ENCODE measurements at regions not wholly inside any gene's neighbourhood (a gene's known extent, or its start where the extent isn't known, plus 50 kb on each side); places are given as distances from the start of the nearest gene placed in this dataset.

DNA sequence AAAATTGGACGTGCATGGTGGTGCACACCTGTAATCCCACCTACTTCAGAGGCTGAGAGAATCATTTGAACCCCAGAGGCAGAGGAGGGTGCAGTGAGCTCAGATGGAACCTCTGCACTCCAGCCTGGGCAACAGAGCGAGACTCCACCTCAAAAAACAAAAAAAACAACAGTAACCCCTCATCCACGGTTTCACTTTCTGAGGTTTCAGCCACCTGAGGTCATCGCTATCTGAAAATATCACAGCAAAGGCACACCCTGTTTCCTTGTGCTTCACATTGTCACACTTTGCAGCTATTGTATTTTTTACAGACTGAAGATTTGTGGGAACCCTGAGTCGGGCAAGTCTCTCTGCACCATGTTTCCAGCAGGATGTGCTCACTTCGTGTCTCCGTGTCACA, 54.1 kb upstream of the FOXQ1 start:
- H3K9ac ChIP-seq (ENCODE audit: low read depth, low read length) = no peak overlapping the region
- no peaks in the 10 kb centered on the region for H3K36me3 ChIP-seq (ENCODE audit: insufficient read depth, low read depth, low read length)
- no peaks in the 10 kb centered on the region for H3K27me3 ChIP-seq (ENCODE audit: insufficient read depth, low read length)
- H3K4me3 ChIP-seq (ENCODE audit: low read length) = no peak overlapping the region
- no peaks in the 10 kb centered on the region for H3K9me3 ChIP-seq (ENCODE audit: insufficient read depth, low read depth, low read length)
- H3K27ac ChIP-seq (ENCODE audit: low read length) = no peak overlapping the region
- no peaks in the 10 kb centered on the region for H3K4me1 ChIP-seq (ENCODE audit: insufficient read depth, low read length)

DNA sequence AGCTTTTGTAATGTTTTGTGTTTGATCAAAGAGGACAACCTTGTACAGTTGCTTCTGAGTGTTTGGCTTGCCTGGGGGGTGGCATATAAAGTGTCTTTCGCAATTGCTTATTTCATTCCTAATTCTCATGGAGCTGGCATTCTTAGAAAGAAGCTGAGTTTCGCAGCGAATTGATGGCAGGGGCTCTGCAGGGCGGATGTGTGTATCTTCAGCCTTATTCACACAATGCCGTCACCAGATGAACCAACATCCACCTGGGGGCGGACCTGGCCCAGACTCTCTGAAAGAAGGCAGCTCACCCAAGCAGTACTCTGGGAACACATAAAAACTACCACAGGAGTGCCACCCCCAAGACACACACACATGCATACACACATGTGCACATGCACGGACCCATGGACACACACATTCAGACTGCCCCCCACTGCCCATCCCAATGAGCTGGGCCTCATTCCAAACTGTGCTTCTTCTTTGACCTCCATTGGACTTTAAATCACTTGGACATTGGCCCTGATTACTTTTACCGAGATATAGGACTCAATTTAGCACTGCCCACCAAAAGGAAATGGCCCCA, 55.4 kb upstream of the FOXQ1 start:
- Histone ChIP-seq H3K4me3 (ENCODE audit: low read length) (no peak overlapping the region), H3K4me1 (ENCODE audit: insufficient read depth, low read length) (no peaks in the 10 kb centered on the region)

GRCh38 chr6:1255636-1256365, 56.1 kb upstream of the FOXQ1 start:
- Histone ChIP-seq H3K4me3 (ENCODE audit: low read length) (no peak overlapping the region), H3K27ac (ENCODE audit: low read length) (no peak overlapping the region), H3K36me3 (ENCODE audit: insufficient read depth, low read depth, low read length) (no peaks in the 10 kb centered on the region), H3K27me3 (ENCODE audit: insufficient read depth, low read length) (no peaks in the 10 kb centered on the region), H3K4me1 (ENCODE audit: insufficient read depth, low read length) (no peaks in the 10 kb centered on the region), H3K9ac (ENCODE audit: low read depth, low read length) (no peak overlapping the region), H3K9me3 (ENCODE audit: insufficient read depth, low read depth, low read length) (no peaks in the 10 kb centered on the region)

More for the DNA sequence above, 55.4 kb upstream of the FOXQ1 start:
- Histone ChIP-seq H3K36me3 (ENCODE audit: insufficient read depth, low read depth, low read length) (no peaks in the 10 kb centered on the region), H3K27me3 (ENCODE audit: insufficient read depth, low read length) (no peaks in the 10 kb centered on the region), H3K27ac (ENCODE audit: low read length) (no peak overlapping the region), H3K9me3 (ENCODE audit: insufficient read depth, low read depth, low read length) (no peaks in the 10 kb centered on the region), H3K9ac (ENCODE audit: low read depth, low read length) (no peak overlapping the region)

- Histone ChIP-seq H3K4me3 (ENCODE audit: low read length) (no peak overlapping the region), H3K27me3 (ENCODE audit: insufficient read depth, low read length) (no peaks in the 10 kb centered on the region; the same call in 1 of the 2 replicates), H3K9me3 (ENCODE audit: insufficient read depth, low read depth, low read length) (no peaks in the 10 kb centered on the region), H3K36me3 (ENCODE audit: insufficient read depth, low read depth, low read length) (no peaks in the 10 kb centered on the region), H3K9ac (ENCODE audit: low read depth, low read length) (no peak overlapping the region), H3K27ac (ENCODE audit: low read length) (no peak overlapping the region), H3K4me1 (ENCODE audit: insufficient read depth, low read length) (no peaks in the 10 kb centered on the region)
These were observed 57.6 kb upstream of the FOXQ1 start for GRCh38 chr6:1254326-1254725.

DNA sequence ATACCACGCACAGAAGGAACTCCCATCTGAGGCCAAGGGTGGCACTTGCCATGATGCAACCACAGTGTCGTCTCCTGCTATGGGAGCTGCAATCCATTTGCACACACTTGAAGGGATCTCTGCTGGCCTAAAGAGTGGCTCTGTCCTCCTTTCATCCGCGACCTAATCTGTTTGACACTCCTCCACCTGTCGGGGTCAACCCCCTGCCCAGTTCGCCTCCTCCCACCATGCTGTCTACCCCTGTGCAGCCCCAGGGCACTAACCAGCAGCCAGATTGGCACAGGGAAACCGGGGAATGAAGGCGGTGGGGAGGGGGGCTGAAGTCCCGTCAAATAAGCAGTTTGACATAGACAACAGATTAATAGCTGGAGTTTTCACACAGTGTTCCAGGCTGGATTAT, 58.1 kb upstream of the FOXQ1 start:
- H3K9ac ChIP-seq (ENCODE audit: low read depth, low read length) = no peak overlapping the region
- no peak overlapping the region for H3K4me3 ChIP-seq (ENCODE audit: low read length)
- H3K36me3 ChIP-seq (ENCODE audit: insufficient read depth, low read depth, low read length) = no peaks in the 10 kb centered on the region
- H3K27ac ChIP-seq (ENCODE audit: low read length) = no peak overlapping the region
- no peaks in the 10 kb centered on the region for H3K9me3 ChIP-seq (ENCODE audit: insufficient read depth, low read depth, low read length)
- no peaks in the 10 kb centered on the region; the same call in 1 of the 2 replicates for H3K27me3 ChIP-seq (ENCODE audit: insufficient read depth, low read length)
- H3K4me1 ChIP-seq (ENCODE audit: insufficient read depth, low read length) = no peaks in the 10 kb centered on the region

- no peaks in the 10 kb centered on the region for H3K36me3 ChIP-seq (ENCODE audit: insufficient read depth, low read depth, low read length)
- H3K27me3 ChIP-seq (ENCODE audit: insufficient read depth, low read length) = no peaks in the 10 kb centered on the region; the same call in 1 of the 2 replicates
- H3K4me1 ChIP-seq (ENCODE audit: insufficient read depth, low read length) = no peaks in the 10 kb centered on the region
- no peaks in the 10 kb centered on the region for H3K9me3 ChIP-seq (ENCODE audit: insufficient read depth, low read depth, low read length)
- no peak overlapping the region for H3K27ac ChIP-seq (ENCODE audit: low read length)
- H3K9ac ChIP-seq (ENCODE audit: low read depth, low read length) = no peak overlapping the region
- no peak overlapping the region for H3K4me3 ChIP-seq (ENCODE audit: low read length)
These were observed 60.4 kb upstream of the FOXQ1 start for GRCh38 chr6:1251198-1252155.

DNA sequence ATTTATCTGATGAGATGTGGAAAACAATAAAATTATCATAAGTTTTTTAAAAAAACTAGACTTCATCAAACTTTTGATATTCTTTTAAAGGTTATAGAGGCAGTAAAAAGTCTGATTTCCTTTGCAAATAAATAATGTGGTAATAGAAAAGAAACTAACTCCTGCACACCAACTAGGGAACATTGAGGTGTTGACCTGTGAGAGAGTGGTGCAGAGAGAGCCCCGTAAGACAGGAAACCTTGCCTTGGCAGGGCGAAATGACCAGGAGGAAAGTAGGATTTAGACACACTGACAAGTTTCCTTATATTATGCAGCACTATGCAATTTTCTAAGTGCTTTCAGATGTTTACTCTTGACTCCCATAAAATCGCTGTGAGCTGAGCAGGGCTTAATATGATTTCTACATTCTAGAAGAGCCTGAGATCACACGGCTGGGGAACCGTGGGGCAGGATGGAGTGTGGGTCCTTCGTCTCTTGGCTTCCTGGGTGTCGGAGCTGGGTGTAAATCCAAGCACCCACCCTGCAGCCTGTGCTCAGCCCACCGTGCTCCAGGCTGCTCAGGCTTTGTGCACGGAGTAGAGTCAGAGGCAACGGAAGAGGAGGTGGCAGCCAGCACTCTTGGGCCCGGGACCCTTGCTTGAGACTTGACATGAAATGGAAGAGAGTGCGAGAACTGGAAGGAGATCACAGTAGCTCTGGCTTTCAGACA, 61.3 kb upstream of the FOXQ1 start:
- Histone ChIP-seq H3K9ac (ENCODE audit: low read depth, low read length) (no peak overlapping the region), H3K4me1 (ENCODE audit: insufficient read depth, low read length) (no peaks in the 10 kb centered on the region), H3K36me3 (ENCODE audit: insufficient read depth, low read depth, low read length) (no peaks in the 10 kb centered on the region), H3K27me3 (ENCODE audit: insufficient read depth, low read length) (no peaks in the 10 kb centered on the region; the same call in 1 of the 2 replicates), H3K4me3 (ENCODE audit: low read length) (no peak overlapping the region), H3K9me3 (ENCODE audit: insufficient read depth, low read depth, low read length) (no peaks in the 10 kb centered on the region), H3K27ac (ENCODE audit: low read length) (no peak overlapping the region)

GRCh38 chr6:1247894-1248293, 64.0 kb upstream of the FOXQ1 start:
- Histone ChIP-seq H3K9me3 (ENCODE audit: insufficient read depth, low read depth, low read length) (no peaks in the 10 kb centered on the region), H3K27me3 (ENCODE audit: insufficient read depth, low read length) (no peaks in the 10 kb centered on the region; the same call in 1 of the 2 replicates)

GRCh38 chr6:1247056-1247455, 64.8 kb upstream of the FOXQ1 start:
- Histone ChIP-seq H3K36me3 (ENCODE audit: insufficient read depth, low read depth, low read length) (no peaks in the 10 kb centered on the region), H3K4me1 (ENCODE audit: insufficient read depth, low read length) (peaks cover 3% of the 10 kb centered on the region; the same call in 1 of the 2 replicates), H3K9me3 (ENCODE audit: insufficient read depth, low read depth, low read length) (no peaks in the 10 kb centered on the region), H3K4me3 (ENCODE audit: low read length) (no peak overlapping the region), H3K9ac (ENCODE audit: low read depth, low read length) (no peak overlapping the region), H3K27me3 (ENCODE audit: insufficient read depth, low read length) (no peaks in the 10 kb centered on the region; the same call in 1 of the 2 replicates), H3K27ac (ENCODE audit: low read length) (no peak overlapping the region)

More at GRCh38 chr6:1247894-1248293, 64.0 kb upstream of the FOXQ1 start:
- Histone ChIP-seq H3K9ac (ENCODE audit: low read depth, low read length) (no peak overlapping the region), H3K27ac (ENCODE audit: low read length) (no peak overlapping the region), H3K36me3 (ENCODE audit: insufficient read depth, low read depth, low read length) (no peaks in the 10 kb centered on the region), H3K4me1 (ENCODE audit: insufficient read depth, low read length) (no peaks in the 10 kb centered on the region), H3K4me3 (ENCODE audit: low read length) (no peak overlapping the region)

GRCh38 chr6:1244941-1245340, 67.0 kb upstream of the FOXQ1 start:
- H3K4me3 ChIP-seq (ENCODE audit: low read length) = no peak overlapping the region
- H3K27me3 ChIP-seq (ENCODE audit: insufficient read depth, low read length) = no peaks in the 10 kb centered on the region
- H3K36me3 ChIP-seq (ENCODE audit: insufficient read depth, low read depth, low read length) = no peaks in the 10 kb centered on the region
- H3K27ac ChIP-seq (ENCODE audit: low read length) = no peak overlapping the region
- peaks cover 6% of the 10 kb centered on the region; the same call in 1 of the 2 replicates for H3K4me1 ChIP-seq (ENCODE audit: insufficient read depth, low read length)
- no peaks in the 10 kb centered on the region for H3K9me3 ChIP-seq (ENCODE audit: insufficient read depth, low read depth, low read length)
- no peak overlapping the region for H3K9ac ChIP-seq (ENCODE audit: low read depth, low read length)

- Histone ChIP-seq H3K4me1 (ENCODE audit: insufficient read depth, low read length) (peaks cover 6% of the 10 kb centered on the region; the same call in 1 of the 2 replicates), H3K27ac (ENCODE audit: low read length) (no peak overlapping the region), H3K36me3 (ENCODE audit: insufficient read depth, low read depth, low read length) (no peaks in the 10 kb centered on the region), H3K9me3 (ENCODE audit: insufficient read depth, low read depth, low read length) (no peaks in the 10 kb centered on the region), H3K27me3 (ENCODE audit: insufficient read depth, low read length) (no peaks in the 10 kb centered on the region), H3K9ac (ENCODE audit: low read depth, low read length) (no peak overlapping the region), H3K4me3 (ENCODE audit: low read length) (no peak overlapping the region)
These were observed 67.6 kb upstream of the FOXQ1 start for GRCh38 chr6:1244278-1244677.

Data from iPS-20b (cell line).